T-helper 17 cell (primary cell): ENCODE measurements at regions not wholly inside any gene's neighbourhood (a gene's known extent, or its start where the extent isn't known, plus 50 kb on each side); places are given as distances from the start of the nearest gene placed in this dataset.

ENCODE experiments used
- ATAC-seq: fragments of 150-1000 bp; cut with Tn5 transposase; 2 replicates; pipeline ENCODE4 v1.10.0; 2021; ENCODE audit warnings: mild to moderate bottlenecking, moderate library complexity
- DNase-seq, 3 donors: peaks; one replicate each; pipeline versions ENCODE4 v3.0.0 to v3.0.0-alpha.2; 2020 to 2021
- H3K9me3 ChIP-seq: one replicate; pipeline ENCODE4 v1.7.0; 2013; ENCODE audit warnings: low read length, mild to moderate bottlenecking; ENCODE audit not compliant: control insufficient read depth, poor library complexity, severe bottlenecking
- H3K27ac Mint-ChIP-seq: one replicate; pipeline ENCODE4 v1.8.0; 2022; ENCODE audit warnings: mild to moderate bottlenecking, moderate library complexity, mixed read lengths
- H3K27me3 Mint-ChIP-seq: one replicate; pipeline ENCODE4 v1.8.0; 2022; ENCODE audit warnings: mixed read lengths
- H3K36me3 Mint-ChIP-seq: one replicate; pipeline ENCODE4 v1.8.0; 2022; ENCODE audit warnings: low read depth, mixed read lengths
- H3K4me1 Mint-ChIP-seq: one replicate; pipeline ENCODE4 v1.8.0; 2022; ENCODE audit warnings: mild to moderate bottlenecking, mixed read lengths
- H3K4me3 Mint-ChIP-seq: one replicate; pipeline ENCODE4 v1.8.0; 2022; ENCODE audit warnings: mild to moderate bottlenecking, moderate library complexity, mixed read lengths

DNA sequence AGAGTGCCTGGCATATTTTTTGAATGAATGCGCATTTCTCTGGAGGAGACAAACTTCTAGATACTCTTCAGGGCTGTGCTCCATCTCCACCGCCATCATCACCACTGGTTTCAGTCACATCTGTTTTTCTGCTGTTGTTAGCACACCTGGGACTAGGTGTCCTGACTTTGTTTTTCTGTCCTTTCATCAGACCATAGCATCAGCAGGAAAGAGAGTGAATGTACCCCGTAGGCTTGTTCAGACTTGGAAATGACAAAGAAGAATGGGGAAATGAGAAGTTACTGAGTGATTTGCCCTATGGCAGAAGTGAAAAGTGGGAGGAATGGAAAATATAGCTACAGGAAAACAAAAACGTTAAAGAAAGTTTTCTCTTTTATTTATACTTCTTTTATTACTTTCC, 965.2 kb upstream of the FANCL start:
- no peaks in the 10 kb centered on the region for H3K27me3 Mint-ChIP-seq
- no peak overlapping the region for H3K27ac Mint-ChIP-seq
- ATAC-seq: no peak
- H3K4me3 Mint-ChIP-seq: no peak overlapping the region
- no peaks in the 10 kb centered on the region for H3K9me3 ChIP-seq
- DNase-seq: no peak
- no peaks in the 10 kb centered on the region for H3K36me3 Mint-ChIP-seq
- no peaks in the 10 kb centered on the region for H3K4me1 Mint-ChIP-seq

DNA sequence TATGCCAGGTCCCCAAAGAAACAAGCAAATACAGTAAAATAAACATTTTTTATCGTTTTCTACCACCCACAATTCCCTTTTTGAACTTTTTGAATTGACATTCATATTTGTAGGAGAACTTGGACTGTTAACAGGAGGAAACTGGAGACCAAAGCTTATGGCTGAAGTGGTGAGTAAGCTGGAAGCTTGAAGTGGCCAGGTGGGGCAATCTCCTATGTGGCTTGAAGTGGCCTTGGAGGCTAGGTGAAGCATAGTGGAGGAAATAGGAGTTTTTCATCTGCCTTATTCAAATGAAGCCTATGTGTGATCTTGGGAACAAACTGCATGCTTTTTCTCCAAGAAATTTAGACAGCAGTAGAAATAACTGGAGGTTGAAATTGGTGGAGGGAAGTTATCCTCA, 962.9 kb upstream of the FANCL start:
- DNase-seq (no peak), ATAC-seq (no peak)
- Mint-ChIP-seq H3K4me3 (no peak overlapping the region), H3K36me3 (no peaks in the 10 kb centered on the region), H3K4me1 (no peaks in the 10 kb centered on the region), H3K27ac (no peak overlapping the region), H3K27me3 (no peaks in the 10 kb centered on the region)
- no peaks in the 10 kb centered on the region for H3K9me3 ChIP-seq

DNA sequence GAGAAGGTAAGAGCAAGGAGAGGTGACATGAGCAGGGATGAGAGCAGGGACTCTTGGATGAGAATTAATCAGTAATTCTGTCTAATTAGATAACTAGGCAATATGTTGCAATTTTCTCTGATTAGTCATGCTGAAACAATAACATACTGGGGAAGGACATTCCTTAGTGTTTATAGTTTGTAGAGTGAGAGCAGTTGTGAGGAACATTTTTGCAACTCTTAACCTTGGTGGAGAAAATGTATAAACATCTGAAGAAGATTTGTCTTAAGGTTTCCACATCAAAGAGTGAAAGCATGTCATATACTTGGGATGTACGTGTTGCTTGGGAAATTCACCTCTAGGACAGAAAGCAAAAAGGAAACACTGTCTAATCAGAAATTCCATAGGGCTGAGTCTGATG, 955.4 kb upstream of the FANCL start:
- no peak overlapping the region for H3K4me3 Mint-ChIP-seq
- no peaks in the 10 kb centered on the region for H3K27me3 Mint-ChIP-seq
- no peaks in the 10 kb centered on the region for H3K36me3 Mint-ChIP-seq
- no peak for DNase-seq
- no peak for ATAC-seq
- no peaks in the 10 kb centered on the region for H3K4me1 Mint-ChIP-seq
- no peaks in the 10 kb centered on the region for H3K9me3 ChIP-seq
- no peak overlapping the region for H3K27ac Mint-ChIP-seq

DNA sequence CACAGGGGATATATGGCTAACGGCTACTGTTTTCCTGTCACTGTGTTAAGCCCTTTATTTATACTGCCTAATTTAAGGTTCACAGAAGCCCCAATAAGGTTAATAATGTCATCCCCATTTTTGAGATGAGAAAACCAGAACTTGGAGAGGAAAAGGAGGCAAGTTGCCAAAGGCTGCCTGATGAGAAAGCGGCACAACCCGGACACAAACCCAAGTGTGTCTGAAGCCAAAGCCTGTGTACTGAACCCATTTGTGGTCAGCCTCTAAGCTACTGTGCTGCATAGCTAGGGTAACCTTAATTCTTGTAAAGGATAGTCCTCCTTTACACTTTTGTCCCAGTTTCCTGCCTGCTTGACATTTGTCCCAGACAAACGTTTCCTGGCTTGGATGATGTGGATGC, 954.7 kb upstream of the FANCL start:
- Mint-ChIP-seq H3K27me3 (no peaks in the 10 kb centered on the region), H3K4me3 (no peak overlapping the region), H3K4me1 (no peaks in the 10 kb centered on the region), H3K27ac (no peak overlapping the region), H3K36me3 (no peaks in the 10 kb centered on the region)
- DNase-seq (no peak), ATAC-seq (no peak)
- H3K9me3 ChIP-seq: no peaks in the 10 kb centered on the region

DNA sequence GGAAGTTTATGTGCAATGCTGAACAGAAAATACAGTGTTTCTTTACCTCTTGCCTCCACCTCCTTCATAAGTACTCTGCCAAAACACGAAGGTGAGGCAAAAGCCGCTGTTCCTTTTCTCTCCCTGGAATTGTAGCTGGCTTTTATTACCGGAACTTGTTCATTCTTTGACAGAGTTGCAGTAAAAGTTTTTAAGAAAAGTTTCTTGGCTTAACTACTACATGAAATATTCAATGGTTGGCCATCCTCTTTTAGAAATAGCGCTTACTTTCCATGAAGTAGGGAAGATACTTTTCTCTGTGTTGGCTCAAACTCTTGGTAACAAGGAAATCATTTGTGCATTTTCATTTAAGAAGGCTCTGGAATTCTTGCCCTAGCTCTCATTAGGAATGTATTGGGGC, 950.7 kb upstream of the FANCL start:
- H3K9me3 ChIP-seq: no peaks in the 10 kb centered on the region
- DNase-seq (no peak), ATAC-seq (no peak)
- H3K36me3 Mint-ChIP-seq: no peaks in the 10 kb centered on the region
- no peak overlapping the region for H3K4me3 Mint-ChIP-seq
- no peaks in the 10 kb centered on the region for H3K4me1 Mint-ChIP-seq
- no peaks in the 10 kb centered on the region for H3K27me3 Mint-ChIP-seq
- H3K27ac Mint-ChIP-seq: no peak overlapping the region

DNA sequence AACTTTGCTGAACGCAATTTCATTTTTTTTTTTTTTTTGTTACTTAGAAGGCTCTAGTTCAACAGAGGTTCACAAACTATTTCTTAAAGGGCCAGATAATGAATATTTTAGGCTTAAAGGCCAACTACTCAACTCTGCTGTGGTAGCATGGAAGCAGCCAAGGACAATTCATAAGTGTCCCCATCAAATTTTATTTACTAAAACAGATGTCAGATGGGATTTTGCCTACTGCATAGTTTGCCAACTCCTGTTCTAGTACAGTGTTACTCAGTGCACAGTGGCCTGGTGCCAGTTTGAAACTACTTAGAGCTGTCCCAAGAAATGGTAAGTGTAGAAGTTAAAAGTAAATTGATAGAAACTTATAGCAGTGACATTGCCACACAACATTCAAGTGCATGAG, 949.4 kb upstream of the FANCL start:
- no peak for ATAC-seq
- H3K4me3 Mint-ChIP-seq: no peak overlapping the region

DNA sequence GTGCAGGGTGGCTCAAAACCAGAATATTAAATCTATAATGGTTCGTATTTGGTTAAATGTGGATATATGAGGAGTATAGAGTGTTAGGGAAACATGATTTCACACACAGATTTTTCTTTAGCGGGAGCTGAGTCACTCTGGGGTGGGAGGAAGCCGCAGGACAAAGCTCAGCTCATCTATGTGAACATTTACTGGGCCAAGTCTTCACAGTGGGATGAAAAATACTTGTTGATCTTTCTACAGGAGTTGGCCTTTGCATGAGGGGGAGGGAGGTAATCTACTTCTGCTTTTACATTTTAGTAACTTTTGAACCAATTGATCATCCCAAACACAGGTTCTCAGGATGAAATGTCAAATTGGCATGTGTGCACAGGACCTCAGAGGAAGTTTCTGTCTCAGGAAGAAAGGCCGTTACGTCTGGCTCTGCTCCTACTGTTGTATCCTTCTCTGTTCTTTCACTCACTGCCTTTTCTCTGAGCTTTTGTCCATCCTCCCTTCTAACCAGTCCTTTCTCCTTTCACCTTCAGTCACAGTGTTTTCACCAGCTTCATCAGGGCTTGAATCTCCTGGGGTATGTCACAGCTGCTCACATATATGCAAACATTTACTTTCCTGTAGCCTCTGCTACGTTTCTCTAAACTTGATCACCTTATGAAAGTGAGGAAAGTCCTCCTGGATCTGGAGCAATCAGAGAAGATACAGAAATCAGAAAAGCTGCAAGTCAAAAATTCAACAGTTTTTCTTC, 943.3 kb upstream of the FANCL start:
- H3K4me3 Mint-ChIP-seq: no peak overlapping the region
- H3K36me3 Mint-ChIP-seq: no peaks in the 10 kb centered on the region
- ATAC-seq (no peak), DNase-seq (no peak)
- no peak overlapping the region for H3K27ac Mint-ChIP-seq
- no peaks in the 10 kb centered on the region for H3K4me1 Mint-ChIP-seq
- no peaks in the 10 kb centered on the region for H3K9me3 ChIP-seq
- no peaks in the 10 kb centered on the region for H3K27me3 Mint-ChIP-seq

More for the DNA sequence above, 949.4 kb upstream of the FANCL start:
- Mint-ChIP-seq H3K36me3 (no peaks in the 10 kb centered on the region), H3K4me1 (no peaks in the 10 kb centered on the region), H3K27me3 (no peaks in the 10 kb centered on the region), H3K27ac (no peak overlapping the region)
- no peaks in the 10 kb centered on the region for H3K9me3 ChIP-seq
- DNase-seq: no peak

DNA sequence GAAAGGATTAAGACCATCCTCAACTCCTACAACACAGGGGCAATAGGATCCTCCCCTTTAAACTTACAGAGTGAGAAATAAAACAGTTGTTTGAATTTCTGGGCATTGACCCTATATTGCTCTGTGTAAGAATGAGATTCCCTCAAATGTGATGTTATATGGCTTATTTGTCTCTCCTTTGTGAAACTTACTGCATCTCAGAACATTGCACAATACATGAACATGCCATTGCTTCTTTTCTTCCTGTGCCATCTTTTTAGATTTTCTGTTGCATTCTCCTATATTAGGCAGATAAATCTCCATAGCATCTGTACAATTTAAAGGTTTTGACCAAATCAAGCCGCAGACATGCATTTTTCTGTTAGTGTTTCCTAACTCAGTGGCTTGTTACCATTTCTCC, 941.9 kb upstream of the FANCL start:
- DNase-seq: no peak
- H3K4me1 Mint-ChIP-seq: no peaks in the 10 kb centered on the region
- no peaks in the 10 kb centered on the region for H3K27me3 Mint-ChIP-seq
- ATAC-seq: no peak
- H3K4me3 Mint-ChIP-seq: no peak overlapping the region
- H3K27ac Mint-ChIP-seq: no peak overlapping the region
- H3K36me3 Mint-ChIP-seq: no peaks in the 10 kb centered on the region
- no peaks in the 10 kb centered on the region for H3K9me3 ChIP-seq

DNA sequence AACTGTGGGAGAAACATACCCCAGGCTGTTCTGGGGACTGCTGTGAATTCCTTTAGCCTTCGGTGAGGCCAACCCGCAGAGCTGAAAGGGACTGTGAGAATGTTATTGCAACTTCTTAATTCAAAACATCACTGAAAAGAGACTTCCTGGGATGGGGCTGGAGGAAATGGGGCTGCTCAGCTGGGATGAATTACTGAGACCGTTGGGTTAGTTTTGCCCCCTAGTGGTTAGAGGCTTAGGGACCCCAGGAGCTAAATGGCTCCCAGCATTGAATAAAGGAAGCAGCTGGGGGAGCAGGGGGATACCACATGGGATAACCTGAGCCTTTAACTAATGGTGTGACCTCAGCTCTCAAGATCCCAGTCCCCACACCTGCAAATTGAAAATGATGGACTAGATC, 941.1 kb upstream of the FANCL start:
- no peaks in the 10 kb centered on the region for H3K9me3 ChIP-seq
- Mint-ChIP-seq H3K27me3 (no peaks in the 10 kb centered on the region), H3K4me1 (no peaks in the 10 kb centered on the region), H3K36me3 (no peaks in the 10 kb centered on the region), H3K27ac (no peak overlapping the region), H3K4me3 (no peak overlapping the region)
- DNase-seq: no peak
- ATAC-seq: no peak

DNA sequence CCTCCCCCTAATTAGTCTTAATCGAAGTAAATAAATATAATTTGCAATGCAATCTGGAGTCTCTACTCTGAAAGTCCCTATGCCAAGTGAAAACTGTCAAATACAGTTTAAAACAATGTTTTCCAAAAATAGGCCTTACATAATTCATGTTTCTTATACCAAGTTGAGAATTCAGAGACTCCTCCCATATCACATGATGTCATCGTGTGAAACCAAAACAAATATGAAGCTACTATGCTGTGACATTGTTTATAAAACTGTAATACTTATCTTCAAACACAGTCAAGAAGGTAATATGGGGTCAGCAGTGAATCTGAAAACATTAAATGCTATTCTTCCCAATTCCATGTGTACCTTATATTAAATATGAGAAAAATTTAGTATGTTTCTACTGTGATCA, 940.2 kb upstream of the FANCL start:
- DNase-seq: no peak
- H3K27ac Mint-ChIP-seq: no peak overlapping the region
- H3K4me1 Mint-ChIP-seq: no peaks in the 10 kb centered on the region
- H3K9me3 ChIP-seq: no peaks in the 10 kb centered on the region
- no peaks in the 10 kb centered on the region for H3K27me3 Mint-ChIP-seq
- H3K4me3 Mint-ChIP-seq: no peak overlapping the region
- no peak for ATAC-seq
- H3K36me3 Mint-ChIP-seq: no peaks in the 10 kb centered on the region

DNA sequence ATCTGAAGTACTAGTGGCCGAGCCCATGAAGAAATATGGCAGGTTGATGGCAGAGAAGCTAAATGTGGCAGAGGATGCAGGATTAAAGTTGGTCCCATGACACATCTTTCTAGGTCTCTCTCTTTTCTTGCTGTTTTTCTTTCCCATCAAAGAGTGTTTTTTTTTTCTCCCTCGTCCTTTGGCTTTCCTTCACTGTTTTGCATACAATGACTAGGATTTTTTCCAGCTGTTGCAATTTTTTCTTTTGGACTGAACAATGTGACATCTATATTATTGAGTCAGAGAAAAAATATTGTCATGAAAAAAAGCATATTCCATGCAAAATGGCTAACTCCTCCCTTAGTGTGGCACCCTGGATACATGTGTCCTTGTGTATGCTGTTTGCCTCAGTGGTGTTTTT, 939.5 kb upstream of the FANCL start:
- H3K4me3 Mint-ChIP-seq: no peak overlapping the region
- H3K27ac Mint-ChIP-seq: no peak overlapping the region
- no peaks in the 10 kb centered on the region for H3K9me3 ChIP-seq
- no peak for ATAC-seq
- no peaks in the 10 kb centered on the region for H3K36me3 Mint-ChIP-seq
- H3K27me3 Mint-ChIP-seq: no peaks in the 10 kb centered on the region
- no peaks in the 10 kb centered on the region for H3K4me1 Mint-ChIP-seq
- DNase-seq: no peak

DNA sequence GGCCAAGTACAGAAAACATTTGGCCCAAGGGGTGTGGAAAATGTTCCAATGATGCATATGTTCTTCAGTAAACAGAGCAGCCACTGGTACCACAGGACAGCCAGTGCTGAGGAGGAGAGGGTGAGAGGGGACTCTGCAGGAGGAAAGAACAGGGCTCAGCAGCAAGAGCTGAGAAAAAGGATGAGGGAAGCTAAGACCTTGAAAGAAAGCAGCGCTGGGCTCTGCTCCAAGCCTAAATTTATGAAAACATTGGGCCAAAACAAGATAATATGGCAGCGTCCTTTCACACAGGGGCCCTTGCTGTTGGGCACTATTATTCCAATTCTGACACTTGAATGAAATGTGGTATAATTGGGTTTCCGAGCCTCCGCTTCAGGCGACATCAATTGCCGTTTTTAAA, 939.0 kb upstream of the FANCL start:
- Mint-ChIP-seq H3K27me3 (no peaks in the 10 kb centered on the region), H3K36me3 (no peaks in the 10 kb centered on the region), H3K4me3 (no peak overlapping the region), H3K4me1 (no peaks in the 10 kb centered on the region), H3K27ac (no peak overlapping the region)
- no peak for DNase-seq
- ATAC-seq: no peak
- H3K9me3 ChIP-seq: no peaks in the 10 kb centered on the region

DNA sequence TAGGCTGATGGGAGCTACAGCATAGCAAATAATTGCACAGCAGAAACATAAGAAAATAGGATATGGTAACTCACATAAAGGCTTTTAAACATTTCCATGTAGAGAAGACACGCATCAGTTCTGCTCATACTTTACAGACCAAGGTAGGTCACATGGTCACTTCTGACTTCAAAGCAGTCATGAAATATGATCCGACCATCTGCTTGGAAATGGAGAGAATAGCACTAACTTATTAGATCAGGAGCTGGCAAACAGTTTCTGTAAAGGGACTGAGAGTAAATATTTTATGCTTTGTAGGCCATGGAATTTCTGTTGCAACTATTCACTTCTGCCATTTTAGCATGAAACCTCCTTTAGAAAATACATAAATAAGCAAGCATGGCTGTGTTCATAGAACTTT, 936.6 kb upstream of the FANCL start:
- no peak overlapping the region for H3K27ac Mint-ChIP-seq
- ATAC-seq (no peak), DNase-seq (no peak)
- no peaks in the 10 kb centered on the region for H3K36me3 Mint-ChIP-seq
- H3K27me3 Mint-ChIP-seq: no peaks in the 10 kb centered on the region
- H3K9me3 ChIP-seq: no peaks in the 10 kb centered on the region
- H3K4me1 Mint-ChIP-seq: no peaks in the 10 kb centered on the region
- no peak overlapping the region for H3K4me3 Mint-ChIP-seq

DNA sequence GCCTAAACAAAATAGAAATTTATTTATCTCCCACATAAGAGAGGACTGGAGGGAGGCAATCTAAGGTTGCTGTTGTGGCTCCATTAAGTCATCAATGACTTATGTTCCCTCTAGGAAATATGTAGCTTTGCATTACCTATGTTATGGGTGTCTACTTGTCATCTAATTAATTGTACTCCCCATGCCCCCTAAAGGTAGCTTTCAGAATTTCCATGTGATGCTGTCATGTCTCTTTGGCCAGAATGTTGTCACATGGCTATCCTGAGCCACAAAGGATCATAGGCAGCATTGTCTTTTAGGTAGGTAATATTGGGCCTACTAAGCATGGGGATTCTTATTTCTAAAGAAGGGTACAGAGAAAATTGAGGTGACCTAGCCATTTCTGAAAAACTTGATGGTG, 935.6 kb upstream of the FANCL start:
- Mint-ChIP-seq H3K27me3 (no peaks in the 10 kb centered on the region), H3K27ac (no peak overlapping the region), H3K4me3 (no peak overlapping the region), H3K4me1 (no peaks in the 10 kb centered on the region), H3K36me3 (no peaks in the 10 kb centered on the region)
- ATAC-seq: no peak
- DNase-seq: no peak
- no peaks in the 10 kb centered on the region for H3K9me3 ChIP-seq
